ENCODE measurements at regions not wholly inside any gene's neighbourhood (a gene's known extent, or its start where the extent isn't known, plus 50 kb on each side); places are given as distances from the start of the nearest gene placed in this dataset.

DNA sequence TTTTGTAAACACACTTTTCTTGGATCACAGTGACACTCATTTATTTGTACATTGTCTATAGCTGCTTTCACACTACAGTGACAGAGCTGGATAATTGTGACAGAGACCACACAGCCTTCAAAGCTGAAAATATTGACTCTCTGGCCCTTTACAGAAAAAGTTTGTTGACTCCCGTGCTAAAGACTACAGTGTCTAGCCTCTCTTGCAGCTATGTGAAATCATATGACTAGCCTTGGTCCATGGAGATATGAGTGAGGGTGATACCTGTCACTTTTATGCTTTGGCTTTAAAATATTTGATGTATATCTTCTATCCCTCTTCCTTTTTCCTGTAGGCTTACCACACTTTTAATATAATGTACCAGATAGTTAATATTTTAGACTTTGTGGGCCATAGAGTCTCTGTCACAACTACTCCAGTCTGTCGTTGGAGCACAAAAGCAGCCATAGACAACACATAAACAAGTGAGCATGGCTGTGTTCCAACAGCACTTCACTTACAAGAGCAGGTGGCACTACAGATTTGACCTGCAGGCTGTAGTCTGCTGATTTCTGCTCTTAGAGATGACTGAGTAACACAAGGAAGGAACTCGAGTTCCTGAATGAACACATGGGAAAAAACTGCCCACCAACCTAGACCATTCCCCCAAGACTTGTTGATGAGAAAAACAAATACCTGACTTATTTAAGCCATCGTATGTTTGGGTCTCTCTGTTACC is 73.5 kb upstream of the ANKRD55 start:
- DNase-seq (no peak), ATAC-seq (no peak)
- H3K27me3 ChIP-seq = no peaks in the 10 kb centered on the region
- H3K36me3 ChIP-seq = no peaks in the 10 kb centered on the region
- TF ChIP-seq, protein P1, sequence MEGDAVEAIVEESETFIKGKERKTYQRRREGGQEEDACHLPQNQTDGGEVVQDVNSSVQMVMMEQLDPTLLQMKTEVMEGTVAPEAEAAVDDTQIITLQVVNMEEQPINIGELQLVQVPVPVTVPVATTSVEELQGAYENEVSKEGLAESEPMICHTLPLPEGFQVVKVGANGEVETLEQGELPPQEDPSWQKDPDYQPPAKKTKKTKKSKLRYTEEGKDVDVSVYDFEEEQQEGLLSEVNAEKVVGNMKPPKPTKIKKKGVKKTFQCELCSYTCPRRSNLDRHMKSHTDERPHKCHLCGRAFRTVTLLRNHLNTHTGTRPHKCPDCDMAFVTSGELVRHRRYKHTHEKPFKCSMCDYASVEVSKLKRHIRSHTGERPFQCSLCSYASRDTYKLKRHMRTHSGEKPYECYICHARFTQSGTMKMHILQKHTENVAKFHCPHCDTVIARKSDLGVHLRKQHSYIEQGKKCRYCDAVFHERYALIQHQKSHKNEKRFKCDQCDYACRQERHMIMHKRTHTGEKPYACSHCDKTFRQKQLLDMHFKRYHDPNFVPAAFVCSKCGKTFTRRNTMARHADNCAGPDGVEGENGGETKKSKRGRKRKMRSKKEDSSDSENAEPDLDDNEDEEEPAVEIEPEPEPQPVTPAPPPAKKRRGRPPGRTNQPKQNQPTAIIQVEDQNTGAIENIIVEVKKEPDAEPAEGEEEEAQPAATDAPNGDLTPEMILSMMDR (IDR thresholded peaks at IDR 0.05) = no peak
- peaks cover 0 to 14% (median 5%) of the 10 kb centered on the region in 11 donors for H3K9me3 ChIP-seq
- WGBS, 2 donors = 55 to 59% methylated on average over 4 of the region's 4 CpGs
- no peak overlapping the region for H3K27ac ChIP-seq
- no peak overlapping the region for H3K4me3 ChIP-seq
- intact Hi-C loops (cut with DNase I) = no loop called here
- peaks cover 0 to 15% (median 0%) of the 10 kb centered on the region in 9 donors for H3K4me1 ChIP-seq

DNA sequence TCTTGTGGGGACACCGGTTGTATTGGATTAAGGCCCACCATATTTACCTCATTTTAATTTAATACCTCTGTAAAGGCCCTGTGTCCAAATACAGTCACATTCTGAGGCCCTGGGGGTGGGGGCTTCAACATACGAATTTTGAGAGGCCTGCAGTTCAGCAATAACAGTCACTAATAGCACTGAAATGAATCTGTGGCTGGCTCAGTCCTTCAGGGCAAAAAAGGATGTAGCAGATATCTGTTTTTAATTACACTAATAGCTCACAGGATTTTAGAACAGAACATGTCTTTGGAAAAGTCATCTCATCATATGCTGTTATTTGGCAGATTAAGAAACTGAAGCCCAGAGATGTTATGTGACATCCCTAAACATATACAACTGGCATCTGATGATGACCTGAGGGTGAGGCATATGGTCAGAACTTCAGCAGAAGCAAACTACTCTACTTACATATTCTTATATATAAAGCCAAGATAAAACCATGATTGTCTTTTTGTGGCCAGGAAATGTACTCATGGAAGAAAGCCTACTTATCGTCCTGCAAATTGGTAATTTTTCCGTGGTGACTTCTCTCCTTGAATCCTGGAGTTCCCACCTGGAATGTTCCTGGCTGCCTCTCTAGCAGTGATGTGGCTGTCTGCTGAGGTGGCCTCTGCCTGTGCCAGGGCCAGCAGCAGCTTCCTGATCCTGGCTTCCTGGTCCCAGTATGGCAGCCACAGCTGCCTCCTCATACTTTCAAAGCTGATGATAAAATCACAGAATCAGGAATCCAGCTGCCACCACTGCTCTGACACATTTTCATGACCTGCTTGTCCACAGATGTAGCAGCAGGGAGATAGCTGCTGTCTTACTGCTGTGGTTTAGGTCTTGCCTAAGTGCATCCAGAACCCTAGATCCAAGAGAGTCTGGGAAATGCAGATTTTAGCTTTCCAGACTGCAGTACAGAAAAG is 72.1 kb upstream of the ANKRD55 start:
- H3K4me1 ChIP-seq = peaks cover 0 to 7% (median 0%) of the 10 kb centered on the region in 9 donors
- ATAC-seq = no peak
- H3K4me3 ChIP-seq = no peak overlapping the region
- H3K27me3 ChIP-seq = no peaks in the 10 kb centered on the region
- intact Hi-C loops (cut with DNase I) = no loop called here
- H3K9me3 ChIP-seq = peaks cover 0 to 14% (median 5%) of the 10 kb centered on the region in 11 donors
- TF ChIP-seq, protein P1 (IDR thresholded peaks at IDR 0.05) = no peak
- no peak overlapping the region for H3K27ac ChIP-seq
- H3K36me3 ChIP-seq = no peaks in the 10 kb centered on the region
- no peak for DNase-seq
- WGBS, 2 donors = 74 to 93% methylated on average over 4 of the region's 4 CpGs

DNA sequence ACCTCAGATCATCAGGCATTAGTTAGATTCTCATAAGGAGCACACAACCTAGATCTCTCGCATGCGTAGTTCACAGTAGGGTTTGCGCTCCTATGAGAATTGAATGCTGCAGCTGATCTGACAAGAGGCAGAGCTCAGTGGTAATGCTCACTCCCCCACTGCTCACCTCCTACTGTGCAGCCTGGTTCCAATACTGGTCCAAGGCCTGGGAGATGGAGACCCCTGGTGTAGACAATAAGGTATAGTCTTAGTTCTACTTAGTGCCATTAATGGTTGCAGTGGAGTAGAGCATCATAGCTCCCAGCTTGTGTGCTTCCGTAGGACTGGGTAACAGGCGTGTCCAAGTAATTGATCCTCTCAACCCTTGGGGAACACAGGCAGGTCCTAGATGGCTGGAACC is 70.4 kb upstream of the ANKRD55 start:
- peaks cover 0 to 14% (median 5%) of the 10 kb centered on the region in 11 donors for H3K9me3 ChIP-seq
- TF ChIP-seq, protein P1 (IDR thresholded peaks at IDR 0.05) = no peak
- DNase-seq = no peak
- H3K36me3 ChIP-seq = no peaks in the 10 kb centered on the region
- WGBS, 2 donors = 99 to 100% methylated on average over 5 of the region's 5 CpGs
- no peak overlapping the region for H3K27ac ChIP-seq
- intact Hi-C loops (cut with DNase I) = no loop called here
- no peak overlapping the region for H3K4me3 ChIP-seq
- peaks cover 0 to 17% (median 11%) of the 10 kb centered on the region in 9 donors for H3K4me1 ChIP-seq
- ATAC-seq = no peak
- H3K27me3 ChIP-seq = no peaks in the 10 kb centered on the region

DNA sequence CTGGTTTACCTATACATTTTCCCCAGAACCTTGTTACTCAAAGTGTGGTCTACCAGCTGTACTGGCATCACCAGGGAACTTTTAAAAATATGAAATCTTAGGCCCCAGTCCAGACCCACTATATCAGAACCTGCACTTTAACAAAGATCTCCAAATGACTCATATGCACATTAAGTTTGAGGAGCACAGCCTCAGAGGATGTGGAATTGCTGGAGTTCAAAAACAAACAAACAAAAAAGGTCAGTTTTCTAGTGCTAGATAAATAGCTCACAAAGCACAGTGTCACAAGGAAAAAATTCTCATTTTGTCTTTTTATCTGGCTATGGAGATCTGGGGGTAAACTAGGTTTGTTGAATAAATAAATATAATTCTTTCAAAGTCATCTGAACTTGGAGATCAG is 68.9 kb upstream of the ANKRD55 start:
- no peak for DNase-seq
- TF ChIP-seq, protein P1 (IDR thresholded peaks at IDR 0.05) = no peak
- ATAC-seq = no peak

More for the DNA sequence above, 68.9 kb upstream of the ANKRD55 start:
- intact Hi-C loops (cut with DNase I) = no loop called here
- Histone ChIP-seq H3K4me1 (peaks cover 0 to 23% (median 11%) of the 10 kb centered on the region in 9 donors), H3K27ac (no peak overlapping the region), H3K9me3 (peaks cover 0 to 13% (median 5%) of the 10 kb centered on the region in 11 donors), H3K4me3 (no peak overlapping the region), H3K36me3 (no peaks in the 10 kb centered on the region), H3K27me3 (no peaks in the 10 kb centered on the region)

Data from heart right ventricle (tissue), 16 donors.